ENCODE measurements at regions not wholly inside any gene's neighbourhood (a gene's known extent, or its start where the extent isn't known, plus 50 kb on each side); places are given as distances from the start of the nearest gene placed in this dataset.

DNA sequence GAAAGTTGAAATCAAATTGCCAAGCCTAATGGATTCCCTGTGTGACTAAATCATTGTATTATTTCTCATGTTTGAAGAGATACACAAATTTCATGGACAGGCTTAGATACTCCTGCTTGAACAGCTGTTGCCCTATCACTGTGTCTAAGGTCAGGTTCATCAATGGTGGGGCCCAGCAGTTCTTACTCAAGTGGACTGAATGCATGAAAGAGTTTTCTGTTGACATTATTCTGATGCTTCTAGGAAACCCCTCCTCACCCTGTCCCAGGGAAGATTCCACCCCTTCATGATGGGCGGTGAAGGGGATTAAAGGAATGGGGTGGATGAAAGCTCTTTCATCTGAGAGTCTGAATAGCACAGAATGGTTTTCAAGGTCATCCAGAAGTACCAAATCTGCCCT lies 148.8 kb downstream of the INO80D start:
- no peak for DNase-seq

DNA sequence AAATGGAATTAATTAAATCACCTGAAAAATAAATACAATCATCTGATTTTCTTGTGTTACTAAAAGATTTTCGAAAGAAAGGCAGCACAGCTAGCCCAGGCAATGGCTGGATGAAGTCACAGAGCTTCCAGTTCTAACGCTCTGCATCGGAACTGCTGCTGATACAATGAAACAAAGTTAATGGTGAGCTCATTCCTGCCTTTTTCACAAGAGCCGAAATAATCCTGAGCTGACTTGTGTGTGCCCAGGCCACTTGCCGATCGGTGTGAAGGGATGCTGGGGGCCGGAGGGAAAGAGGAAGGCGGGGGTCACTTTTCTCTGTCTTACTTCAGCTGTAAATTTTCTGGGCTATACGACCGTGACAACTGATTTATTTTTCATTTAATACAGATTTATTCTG lies 149.5 kb downstream of the INO80D start:
- DNase-seq: no peak

DNA sequence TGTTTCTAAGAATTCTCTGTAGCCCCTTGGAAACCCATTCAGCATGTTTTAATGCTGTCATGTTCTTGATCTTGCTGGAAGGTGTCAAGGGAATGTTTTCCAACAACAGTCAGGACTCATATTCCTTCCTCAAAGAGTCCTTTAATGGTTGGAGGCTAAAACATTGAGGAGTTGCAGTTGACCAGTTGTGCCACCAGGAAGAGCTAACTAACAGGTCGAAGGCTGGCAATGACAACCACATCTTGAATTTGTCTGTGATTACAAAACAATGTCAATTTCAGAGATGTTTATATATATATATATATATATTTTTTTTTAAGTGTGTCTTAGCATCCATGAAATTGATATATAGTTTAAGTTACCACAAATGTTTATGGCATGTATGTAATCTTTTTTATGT lies 151.5 kb downstream of the INO80D start:
- DNase-seq: no peak

DNA sequence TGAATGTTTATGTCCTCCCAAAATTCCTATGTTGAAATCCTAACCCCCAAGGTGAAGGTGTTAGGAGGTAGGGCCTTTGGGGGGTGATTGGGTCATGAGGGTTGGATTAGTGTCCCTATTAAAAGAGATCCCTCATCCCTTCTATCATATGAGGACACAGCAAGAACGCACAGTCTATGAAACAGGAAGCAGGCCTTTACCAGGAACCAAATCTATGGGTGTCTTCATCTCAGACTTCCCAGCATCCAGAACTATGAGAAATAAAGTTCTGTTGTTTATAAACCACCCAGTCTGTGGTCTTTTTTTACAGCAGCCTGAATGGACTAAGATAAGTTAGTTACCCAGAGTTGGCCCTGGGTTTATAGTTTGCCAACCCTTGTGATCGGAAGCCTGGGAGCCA lies 153.1 kb downstream of the INO80D start:
- DNase-seq: no peak

DNA sequence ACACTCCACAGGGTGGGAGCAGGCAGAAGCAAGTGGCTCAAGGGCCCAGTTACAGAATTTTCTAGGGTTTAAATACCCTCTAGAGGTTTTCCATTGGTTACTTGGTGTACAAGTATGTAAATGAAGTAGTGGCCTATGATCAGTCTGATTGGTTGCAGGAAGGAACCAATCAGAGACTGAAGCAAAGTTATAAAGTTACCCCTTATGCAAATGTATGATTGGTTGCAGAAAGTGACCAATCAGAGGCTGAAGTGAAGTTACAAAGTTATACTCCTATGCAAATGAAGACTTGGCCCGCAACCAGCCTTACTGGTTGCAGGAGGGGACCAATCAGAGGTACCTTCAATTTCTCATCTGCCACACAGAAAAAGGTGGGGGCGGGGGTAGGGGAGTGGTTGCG lies 154.6 kb downstream of the INO80D start:
- DNase-seq: no peak

DNA sequence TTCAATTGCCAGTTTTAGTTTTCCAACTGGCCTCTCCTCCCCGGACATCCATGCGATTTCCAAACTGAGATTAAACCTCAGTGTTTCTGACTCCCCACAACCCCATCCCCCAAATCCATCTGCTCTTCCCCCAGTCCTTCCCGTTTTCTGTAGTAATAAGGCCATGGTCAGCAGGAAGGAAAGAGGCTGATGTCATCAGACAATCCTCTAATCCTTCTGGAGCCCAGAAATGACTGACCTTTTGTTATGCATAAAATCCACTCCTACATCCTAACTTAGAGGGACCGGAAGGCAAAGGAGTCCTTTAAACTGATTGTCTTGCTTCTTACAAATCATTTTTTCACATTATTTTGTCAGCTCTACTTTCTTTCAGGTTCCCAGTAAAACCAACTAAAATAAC lies 155.8 kb downstream of the INO80D start:
- DNase-seq: no peak

DNA sequence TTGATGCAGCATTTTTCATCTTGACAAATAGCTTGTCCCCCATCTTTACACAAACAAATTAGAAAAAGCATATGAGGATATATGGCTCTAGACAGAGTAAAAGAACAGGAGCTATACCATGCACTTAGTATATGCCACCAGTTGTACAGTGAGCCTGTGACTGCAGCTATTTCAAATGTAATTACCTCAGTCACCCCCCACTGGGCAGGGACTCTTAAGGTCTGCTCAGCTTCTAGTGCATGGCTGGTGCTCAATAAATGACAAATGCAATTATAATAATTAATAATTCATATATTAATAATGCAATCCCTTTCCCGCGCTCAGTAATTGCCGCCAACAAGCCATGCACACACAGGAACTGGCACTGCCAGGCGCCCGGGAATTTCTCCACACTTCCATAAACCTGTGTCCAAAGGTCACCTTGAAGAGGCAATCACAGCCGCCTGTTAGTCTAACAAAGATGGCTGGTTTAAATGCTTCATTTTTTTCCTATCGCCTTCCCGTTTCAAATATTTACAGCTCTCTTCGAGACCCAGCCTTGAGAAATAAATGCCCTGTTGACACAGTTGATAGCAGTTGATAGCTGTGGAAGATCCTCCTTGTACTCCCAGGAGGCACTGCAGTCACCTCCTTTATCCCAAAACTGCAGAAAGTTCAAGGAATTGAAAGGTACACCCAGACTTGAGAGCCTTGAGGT lies 156.6 kb downstream of the INO80D start:
- no peak for DNase-seq

DNA sequence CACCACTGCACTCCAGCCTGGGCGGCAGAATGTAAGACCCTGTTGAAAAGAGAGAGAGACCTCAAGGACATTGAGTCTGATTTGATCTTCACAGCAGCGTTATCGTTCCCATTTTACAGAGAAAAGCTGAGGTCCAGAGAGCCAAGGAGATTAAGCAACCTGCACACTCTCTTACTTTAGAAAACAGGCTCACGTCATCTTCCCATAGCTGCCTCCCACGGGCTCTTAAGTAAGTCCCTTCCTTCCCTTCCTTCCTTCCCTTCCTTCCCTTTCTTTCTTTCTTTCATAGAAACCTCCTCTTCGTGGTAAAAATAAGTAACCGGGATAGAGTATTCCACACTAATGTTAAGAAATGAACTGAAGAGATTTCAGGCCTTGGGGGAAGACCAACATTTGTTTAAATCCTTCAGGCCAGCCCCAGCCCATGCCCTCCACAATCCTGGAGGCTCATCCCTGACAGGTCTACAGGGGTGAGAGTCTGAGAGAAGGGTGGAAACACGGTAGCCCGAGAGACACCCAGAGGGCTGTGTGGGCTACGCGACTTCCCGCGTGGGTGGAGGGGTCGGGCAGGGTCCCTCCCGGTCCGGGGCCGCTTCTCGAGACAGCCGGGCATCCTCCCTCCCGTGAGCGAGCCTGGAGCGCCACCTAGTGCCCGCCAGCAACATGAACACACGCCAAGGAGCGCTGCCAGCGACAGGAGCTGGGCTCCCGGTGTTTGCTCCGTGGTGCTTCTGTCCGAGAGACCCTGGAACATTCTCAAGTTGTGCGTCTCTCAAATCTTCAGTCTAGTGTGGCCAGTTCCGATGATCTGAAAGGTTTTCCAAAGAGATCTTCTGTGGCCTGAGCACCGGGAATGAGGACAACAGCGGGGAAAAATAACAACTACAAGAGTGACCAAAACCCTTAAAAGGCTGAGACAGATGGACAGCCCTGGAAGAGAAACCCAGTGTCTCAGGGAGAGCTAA lies 160.3 kb downstream of the INO80D start:
- DNase-seq: peak in 53 of 56 donors; percentile 6 to 78 (median 41)

DNA sequence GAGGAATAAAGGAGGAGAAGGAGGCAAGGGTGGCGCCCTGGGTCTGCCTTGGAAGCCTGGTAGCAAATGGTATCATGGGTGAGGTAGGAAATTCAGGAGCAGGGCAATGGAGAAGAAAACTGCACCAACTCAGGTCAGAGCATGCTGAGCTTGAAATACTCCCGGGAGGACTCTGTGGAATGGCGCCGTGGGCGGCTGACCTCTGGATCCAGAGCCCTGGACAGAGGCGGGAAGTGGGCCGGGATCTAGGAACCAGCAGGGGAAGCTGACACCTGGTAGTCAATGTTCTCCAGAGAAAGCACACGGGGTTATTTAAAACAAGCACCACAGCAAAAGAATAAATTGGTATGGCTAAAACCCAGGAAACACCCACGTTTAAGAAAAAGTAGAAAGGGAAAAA lies 161.3 kb downstream of the INO80D start:
- peak in 1 of 56 donors; percentile 2 for DNase-seq

DNA sequence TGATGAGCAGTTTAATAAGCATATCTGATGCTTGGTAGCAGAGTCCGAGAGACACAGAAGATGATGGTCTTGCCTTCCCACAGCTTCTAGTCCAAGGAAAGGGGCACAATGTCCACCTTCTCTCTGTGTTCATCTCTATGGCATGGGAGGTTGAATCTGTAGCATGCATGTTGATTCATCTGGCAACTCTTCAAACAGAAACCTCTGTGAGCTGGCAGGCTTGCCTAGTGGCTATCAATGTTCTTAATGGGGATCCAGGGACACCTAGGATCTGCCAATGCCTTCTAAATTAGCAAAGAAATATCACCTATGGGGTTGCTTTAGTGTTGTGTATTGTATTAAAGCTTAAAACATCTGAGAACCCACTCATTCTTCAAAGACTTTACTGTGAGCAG lies 170.8 kb downstream of the INO80D start:
- no peak for DNase-seq

DNA sequence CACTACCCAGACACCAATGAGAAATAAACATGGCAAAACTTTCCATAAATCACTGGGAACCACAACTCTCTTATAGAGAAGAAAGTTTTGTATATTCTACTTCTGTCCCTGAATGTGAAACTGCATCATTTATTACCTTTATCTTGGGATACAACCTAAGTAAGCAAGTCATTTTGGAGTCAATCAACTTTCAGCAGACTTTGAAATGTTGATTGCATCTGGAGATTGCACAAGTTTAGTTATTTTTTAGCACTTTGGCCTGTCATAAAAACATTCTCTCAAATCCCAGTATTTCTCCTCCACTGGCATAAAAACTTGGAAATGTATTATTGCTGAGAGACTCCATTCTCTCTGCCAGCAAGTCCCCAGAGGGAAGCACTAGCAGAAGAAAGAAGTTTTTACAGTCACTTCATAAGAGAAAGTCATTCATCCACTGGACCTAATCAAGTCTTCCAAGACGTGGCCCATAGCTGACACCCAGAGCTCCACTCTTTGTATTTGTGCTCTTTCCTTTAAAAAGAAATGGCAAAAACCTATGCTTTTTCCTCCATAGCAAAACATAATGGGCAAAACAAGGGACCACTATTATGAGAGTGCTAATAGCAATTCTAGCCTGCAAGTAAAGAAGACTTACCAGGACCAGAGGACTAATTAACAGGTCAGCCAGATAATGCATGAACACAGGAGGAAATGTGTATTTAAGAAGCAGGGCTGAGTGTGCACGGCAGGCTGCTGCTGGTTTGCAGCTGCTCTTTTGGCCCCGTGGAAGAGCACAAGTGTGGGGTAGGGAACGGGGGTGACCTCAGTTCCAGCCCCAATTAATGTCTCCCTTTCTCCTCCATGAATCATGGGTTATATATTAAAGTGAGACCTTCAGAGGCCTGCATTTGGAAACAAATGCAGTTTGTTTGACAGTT lies 171.5 kb downstream of the INO80D start:
- DNase-seq: no peak

DNA sequence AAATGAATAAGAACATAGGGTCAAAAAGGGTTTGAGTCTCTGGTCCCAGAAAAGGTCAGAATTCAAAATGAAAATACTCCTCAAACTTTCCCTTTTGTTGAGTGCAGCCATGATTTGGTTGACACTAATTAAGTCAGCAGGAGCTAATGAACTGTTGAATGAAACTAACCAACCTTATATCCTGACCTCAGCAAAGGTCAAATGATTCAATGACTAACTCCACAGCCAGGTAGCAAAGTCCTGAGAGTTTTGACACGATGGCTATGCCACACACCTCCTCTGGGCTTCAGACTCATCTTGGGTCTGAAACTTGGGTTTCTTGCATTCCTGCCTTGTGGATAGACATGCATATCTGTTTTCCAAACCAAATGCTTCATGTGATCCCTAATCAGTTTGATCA lies 172.3 kb downstream of the INO80D start:
- DNase-seq: no peak

DNA sequence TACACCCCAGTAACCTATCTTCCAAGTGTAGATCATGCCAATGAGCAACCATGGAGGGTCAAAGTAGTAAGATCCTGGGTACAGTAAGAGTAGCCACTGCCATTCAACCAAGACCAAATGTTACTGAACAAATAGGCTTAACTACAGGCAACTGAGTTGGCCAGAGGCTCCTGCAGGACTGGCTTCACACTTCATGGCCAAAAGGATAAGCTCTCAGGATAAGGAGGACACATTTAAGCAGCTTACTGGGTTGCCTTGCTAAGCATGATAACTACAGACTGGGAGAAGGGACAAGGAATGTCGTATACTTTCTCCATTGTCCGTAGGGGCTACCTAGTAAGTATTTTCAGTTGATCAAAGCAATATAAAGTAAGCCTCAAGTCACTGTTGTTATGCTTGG lies 174.7 kb downstream of the INO80D start:
- no peak for DNase-seq

DNA sequence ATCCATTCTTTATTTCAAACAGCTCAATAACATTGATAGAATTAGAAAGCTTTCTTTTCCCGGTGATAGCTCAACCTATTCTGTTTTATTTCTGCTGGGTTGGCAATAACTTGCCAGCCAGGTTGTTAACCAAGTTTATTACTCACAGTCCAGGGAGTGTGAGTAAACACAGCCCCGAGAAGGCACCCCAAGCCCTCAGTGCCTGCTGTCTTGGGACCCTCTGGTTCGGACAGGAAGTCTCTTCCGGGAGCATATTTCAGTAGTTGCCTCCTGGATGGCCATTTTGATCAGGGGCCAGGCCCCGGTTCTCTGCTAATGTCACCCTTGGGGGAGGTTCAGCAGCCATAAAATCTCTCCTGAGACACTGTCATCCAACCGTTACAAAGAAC lies 176.8 kb downstream of the INO80D start:
- DNase-seq: no peak

DNA sequence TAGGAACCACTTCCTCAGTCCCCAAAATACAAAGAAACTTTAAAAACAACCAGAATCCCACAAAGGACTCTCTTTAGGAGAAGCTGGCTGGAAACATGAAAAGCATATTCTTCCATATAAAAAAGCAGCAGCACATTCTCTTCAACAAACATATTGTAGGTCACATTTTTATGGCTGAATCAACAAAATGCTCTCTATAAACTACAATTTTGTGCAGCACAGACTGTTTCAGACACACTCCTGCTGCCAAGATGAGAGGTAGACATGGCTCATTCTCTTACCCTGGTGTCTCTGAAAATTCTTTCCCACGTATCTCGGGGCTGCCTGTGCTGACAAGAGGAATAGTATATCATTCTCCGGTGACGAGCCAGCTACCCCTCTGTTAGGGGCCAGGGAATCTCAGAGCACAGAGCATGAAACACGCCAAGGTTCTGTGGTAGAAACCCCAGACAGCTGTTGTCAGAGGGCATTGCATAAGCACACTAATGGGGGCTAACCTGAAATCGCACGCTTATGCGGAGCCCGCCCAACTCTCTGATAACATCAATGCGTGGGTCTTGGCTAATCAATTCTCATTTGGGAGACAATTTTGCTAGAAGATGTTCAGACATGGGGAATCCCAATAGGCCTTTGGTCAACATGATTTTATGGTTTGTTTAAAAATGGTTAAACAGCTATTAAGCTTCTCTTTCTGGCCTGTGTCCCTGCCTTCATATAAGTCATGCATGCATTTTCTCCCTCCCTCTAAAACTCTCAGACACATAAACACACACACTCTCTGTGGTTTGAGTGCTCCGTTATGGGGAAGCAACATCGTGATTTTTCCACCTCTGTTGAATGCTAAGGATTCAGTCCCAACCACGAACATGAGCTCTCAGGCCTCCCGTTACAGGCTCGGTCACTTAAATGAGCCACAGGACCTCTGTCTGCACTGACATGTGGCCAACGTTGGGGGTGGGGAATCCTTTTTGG lies 177.5 kb downstream of the INO80D start:
- no peak for DNase-seq

DNA sequence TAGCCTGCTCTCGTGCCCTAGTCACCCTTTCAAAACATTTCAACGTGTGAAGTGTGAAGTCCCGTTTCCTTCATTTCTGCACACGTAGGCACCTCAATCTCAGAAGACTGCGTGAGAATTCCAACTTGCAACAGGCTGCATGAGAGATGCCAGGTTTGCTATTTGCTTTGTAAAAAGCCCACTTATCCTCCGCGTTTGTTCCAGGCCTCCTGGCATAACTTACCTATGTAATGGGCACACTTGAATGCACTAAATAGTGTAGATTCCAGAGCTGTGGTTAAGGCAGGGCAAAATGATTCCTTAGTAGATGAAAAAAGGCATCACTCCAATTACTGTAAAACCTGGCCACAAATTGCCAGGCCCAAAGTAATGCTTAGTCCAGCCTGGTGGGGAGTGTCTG lies 179.6 kb downstream of the INO80D start:
- no peak for DNase-seq

DNA sequence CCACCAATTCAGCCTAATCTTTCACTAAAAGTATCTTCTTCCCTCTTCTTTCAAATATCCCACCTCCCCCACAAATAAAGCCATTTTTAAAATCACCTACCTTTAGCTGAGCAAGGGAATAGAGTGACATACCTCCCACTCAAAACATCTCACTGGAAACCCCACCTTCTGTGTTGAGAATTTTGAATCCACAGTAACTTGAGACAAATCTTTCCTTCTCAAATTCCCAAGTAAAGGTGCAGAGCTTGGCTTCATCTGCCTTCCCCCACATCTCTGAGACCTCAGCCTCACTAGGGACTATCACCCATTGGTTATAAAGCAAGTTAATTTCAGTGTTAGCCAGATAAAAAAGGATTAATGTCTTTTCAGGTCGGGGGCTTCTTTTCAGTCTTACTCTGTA lies 180.4 kb downstream of the INO80D start:
- no peak for DNase-seq

DNA sequence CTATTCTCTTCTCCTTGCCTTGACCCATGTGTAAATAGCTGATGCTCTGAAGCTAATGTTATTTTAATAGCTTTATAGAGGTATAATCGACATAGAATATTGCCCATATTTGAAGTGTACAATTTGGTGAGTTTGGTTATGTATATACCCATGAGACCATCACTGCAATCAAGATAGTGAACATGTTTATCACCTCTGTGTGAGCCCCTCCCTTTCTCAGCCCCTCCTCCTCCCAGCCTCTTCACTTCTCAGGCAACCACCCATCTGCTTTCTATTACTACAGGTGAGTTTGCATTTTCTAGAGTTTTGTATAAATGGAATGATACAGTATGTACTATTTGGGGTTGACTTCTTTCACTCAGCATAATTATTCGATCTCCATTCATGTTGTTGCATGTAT lies 181.1 kb downstream of the INO80D start:
- no peak for DNase-seq

DNA sequence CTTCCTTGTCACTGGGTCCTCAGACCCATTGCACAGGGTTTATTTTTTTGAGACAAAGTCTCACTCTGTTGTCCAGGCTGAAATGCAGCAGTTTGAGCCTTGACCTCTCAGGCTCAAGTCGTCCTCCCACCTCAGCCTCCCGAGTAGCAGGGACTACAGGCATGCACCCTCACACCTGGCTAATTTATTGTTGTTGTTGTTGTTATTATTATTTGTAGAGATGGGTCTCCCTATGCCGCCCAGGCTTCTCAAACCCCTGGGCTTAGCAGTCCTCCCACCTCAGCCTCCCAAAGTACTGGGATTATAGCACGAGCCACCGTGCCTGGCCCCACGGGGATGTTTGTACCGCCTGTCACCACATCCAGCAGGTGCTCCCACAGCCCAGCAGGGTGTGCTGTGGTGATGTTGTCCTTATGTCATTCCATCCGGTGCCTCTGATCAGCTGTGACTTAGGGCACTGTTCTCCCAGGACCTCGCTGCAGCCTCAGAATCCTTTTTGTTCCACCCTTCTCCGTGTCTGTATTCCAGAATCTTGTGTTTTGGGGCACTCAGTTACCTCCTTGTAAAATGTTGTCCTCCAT lies 182.3 kb downstream of the INO80D start:
- DNase-seq: no peak

DNA sequence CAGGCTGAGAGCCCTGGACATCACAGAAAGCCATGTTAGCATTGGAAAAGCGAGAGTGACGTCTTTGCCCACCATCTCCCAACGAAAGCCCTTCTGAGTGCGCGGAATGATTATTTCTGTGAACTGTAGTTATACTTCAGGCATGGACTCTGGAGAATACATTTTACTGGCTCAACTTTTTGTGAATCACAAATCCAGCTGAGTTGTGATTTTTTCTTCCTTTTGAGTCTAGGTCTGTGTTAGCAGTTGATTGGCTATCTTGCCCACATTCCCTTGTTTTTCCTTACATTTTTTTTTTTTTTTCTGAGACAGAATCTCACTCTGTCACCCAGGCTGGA lies 183.1 kb downstream of the INO80D start:
- DNase-seq: no peak
